Activated T-cell treated with anti-CD3 and anti-CD28 coated beads for 24 hours (primary cell): ENCODE measurements at regions not wholly inside any gene's neighbourhood (a gene's known extent, or its start where the extent isn't known, plus 50 kb on each side); places are given as distances from the start of the nearest gene placed in this dataset.
"Not testable (repeated sequence)": the region's sequence is repeated elsewhere in the genome, so short reads cannot be mapped to it uniquely, and the experiment has no call there.

ENCODE experiments used
- DNase-seq: peaks from one replicate; pipeline ENCODE4 v3.0.0-alpha.2; 2020; ENCODE audit warnings: low read depth

GRCh38 chr1:54474310-54475251 lies 68.4 kb upstream of the SSBP3 start:
- no peak for DNase-seq

- DNase-seq, result no peak
These were observed 65.4 kb upstream of the SSBP3 start for GRCh38 chr1:54471588-54471987.

DNA sequence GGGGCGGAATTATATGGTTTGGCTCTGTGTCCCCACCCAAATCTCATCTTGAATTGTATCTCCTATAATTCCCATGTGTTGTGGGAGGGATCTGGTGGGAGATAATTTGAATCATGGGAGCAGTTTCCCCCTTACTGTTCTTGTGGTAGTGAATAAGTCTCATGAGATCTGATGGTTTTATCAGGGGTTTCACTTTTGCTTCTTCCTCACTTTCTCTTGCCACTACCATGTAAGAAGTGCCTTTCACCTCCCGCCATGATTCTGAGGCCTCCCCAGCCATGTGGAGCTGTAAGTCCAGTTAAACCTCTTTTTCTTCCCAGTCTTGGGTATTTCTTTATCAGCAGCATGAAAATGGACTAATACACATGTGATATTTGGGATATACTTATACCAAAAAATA lies 63.2 kb upstream of the SSBP3 start:
- DNase-seq, result not testable (repeated sequence)

- not testable (repeated sequence) for DNase-seq
These were observed 62.3 kb upstream of the SSBP3 start for GRCh38 chr1:54468288-54469084.

DNA sequence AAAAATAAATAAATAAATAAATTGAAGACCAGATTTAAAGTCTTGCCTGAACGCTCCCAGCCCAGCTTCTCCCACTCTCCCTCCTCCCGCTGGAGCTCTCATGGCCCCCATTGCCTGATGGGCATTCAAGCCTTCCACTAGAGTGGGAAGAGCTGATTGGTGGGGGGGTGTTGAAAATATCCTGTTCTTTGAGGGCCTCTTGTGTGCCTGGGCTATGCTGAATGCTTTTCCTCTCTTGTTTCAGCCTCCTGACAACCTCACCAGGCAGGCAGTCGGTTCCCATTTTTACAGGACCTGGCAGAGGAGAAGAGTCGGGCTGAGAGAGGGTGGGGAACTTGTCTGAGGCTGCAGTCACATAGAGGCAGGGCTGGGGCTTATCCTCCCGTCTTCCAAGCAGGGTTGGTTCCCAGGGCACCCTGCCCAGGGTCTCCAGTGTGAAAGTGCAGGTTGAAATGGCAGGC lies 59.2 kb upstream of the SSBP3 start:
- DNase-seq, result no peak

- no peak for DNase-seq
These were observed 58.4 kb upstream of the SSBP3 start for GRCh38 chr1:54464477-54465146.

DNA sequence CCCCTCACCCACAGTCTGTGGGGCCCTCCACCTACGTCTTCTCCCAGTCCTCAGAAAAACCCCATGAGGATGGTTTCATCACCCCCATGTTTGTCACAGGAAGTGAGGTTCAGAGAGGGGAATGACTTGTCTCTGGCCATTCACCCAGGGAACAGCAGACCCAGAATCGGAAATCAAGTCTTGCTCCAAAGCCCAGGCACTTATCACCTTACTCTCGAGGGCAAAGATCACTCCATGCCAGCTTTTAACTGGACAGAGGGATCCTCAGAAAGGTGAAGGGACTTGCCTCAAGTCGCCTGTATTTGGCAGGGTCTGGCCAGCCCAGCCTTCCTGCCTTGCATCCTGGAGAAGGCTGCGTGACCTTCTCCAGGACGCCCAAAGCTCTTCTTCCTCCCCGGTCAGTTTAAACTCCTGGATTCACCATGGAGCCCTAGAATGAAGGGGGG lies 57.9 kb upstream of the SSBP3 start:
- no peak for DNase-seq

DNA sequence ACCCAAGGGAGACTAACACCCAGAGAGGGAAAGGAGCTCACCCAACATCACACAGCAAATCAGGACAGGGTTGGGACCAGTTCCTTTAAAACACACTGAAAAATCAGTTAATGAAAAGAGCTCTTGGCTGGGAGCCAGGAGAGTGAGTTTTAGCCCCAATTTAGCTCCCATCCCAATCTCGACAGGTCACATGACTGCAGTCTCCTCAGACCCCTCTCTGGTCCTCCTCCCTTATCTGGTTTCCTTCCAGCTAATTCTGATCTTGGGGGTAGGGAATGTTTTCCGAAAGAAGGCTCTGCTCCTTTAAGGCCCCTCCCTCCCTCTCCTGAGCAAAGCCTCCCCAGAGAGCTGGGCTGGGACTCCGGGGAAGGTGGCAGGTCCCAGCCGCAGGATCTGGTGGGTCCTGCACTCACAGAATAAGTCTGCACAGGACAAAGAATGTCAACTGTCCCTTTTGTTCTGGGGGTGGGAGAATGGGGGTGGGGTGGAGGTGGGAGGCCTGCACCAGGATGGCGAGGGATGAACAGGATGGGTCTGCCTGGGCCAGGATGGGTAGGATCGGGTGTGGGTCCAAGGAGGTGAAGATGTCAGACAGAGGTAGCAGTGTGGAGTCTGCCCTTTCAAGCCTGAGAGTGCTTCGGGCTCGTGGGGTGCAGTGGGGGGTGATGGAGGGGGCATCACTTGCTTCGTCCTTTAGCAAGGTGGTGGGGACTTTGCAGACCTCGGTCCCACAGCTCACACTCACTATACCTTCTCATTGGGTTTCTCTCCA lies 57.3 kb upstream of the SSBP3 start:
- DNase-seq, result no peak

DNA sequence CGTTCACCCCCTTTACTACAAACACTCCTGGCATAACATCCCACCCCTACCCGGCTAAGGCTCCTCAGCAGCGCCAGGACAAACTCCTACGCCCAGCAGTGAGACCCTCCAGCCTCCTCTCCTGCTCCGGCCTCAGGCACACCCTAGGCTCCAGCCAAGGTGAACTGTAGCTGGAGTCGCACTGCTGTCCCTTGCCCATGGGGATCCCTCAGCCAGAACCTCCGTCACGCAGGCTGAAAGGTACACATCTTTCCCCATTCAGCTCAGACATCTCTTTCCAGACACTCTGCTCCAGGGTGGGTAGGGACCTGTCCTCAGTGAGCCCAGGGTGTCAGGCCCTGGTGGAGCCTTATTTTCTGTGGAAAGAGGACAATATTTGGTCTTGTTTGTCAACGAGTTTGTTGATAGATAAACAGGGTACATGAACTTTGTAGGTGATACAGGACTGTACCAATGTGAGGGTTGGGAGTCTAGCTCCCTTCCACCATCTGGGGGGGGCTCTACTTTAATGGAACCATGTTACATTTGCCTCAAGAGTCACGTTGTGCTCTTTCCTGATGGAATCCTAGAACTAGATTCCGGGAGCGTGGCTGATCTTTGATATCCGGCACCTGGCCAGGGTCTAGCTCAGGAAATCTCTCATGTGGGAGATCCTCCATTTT lies 56.5 kb upstream of the SSBP3 start:
- DNase-seq, result no peak

DNA sequence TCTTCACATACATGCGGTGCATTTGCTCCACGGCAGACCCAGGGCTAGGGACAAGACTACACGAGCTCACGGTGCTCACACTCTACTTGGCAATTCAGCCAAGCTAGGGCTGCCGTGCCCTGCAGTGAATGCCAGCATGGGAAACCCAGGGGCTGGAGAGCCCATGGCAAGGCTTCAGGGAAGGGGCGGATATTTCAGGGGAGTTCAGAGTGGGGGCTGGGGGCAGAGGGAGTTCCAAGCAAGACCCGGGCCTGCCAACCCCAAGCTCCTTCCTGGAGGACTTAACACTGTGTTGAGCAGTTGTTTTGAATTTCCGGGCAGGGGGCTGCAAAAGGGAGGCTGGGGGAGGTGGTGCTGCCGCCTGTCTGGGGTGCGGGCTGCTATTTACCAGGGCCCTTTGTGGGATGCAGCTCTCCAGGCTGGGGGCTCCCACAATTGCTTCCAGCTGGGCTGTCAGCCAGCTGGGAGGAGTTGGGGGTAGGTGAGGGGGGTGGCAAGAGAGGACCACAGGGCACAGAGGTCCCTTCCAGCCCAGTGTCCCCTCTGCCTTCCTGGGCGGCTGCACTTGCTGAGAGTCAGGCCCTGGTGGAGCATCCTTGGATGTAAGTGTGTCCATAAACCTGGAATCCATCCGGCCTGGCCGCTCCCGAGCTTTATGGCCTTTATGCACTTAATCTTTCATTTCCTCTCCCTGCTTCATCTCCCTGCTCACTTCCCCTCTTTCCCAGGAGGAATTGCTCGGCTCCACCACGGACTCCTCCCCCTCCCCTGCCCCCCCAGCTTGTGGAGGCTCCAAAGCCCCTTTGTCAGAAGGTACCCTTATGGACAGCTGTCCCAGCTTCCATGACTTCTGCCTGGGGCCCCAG lies 55.8 kb upstream of the SSBP3 start:
- DNase-seq, result no peak

GRCh38 chr1:54460861-54461387 lies 54.7 kb upstream of the SSBP3 start:
- DNase-seq, result no peak

DNA sequence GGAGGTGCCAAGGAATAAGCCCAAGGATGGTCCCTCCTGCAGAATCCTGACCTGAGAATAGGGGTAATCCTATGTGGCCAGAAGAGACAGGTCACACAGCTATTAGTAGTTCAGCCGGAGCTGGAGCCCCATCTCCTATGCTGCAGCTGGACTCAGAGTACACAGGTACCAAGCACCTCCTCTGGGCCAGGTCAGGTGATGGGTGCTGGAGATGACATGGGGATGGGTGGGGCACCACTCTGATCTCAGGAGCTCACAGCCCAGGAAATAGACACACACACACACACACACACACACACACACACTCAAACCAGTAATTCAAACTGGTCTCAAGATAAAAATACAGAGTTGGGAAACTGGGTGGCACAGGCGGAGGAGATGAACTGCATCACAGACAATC lies 54.2 kb upstream of the SSBP3 start:
- DNase-seq, result no peak

GRCh38 chr1:54459726-54460191 lies 53.6 kb upstream of the SSBP3 start:
- DNase-seq, result no peak

DNA sequence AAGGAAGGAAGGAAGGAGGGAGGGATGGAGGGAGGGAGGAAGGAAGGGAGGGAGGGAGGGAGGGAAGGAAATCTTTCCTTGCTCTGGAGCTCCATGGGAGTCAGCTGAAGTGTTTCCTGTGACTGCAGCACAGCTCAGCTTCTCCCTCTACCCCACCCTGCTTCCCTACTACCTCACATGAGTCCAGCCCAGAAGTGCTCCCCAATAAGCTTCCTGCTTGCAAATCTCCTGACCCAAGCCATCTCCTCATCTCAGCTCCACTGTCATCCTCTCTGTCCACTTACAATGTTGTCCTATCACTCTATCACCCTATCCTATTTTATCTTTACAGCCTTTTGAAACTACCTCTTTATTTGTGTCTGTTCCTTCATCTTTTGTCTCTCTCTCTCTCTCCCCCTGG lies 52.9 kb upstream of the SSBP3 start:
- DNase-seq, result no peak

DNA sequence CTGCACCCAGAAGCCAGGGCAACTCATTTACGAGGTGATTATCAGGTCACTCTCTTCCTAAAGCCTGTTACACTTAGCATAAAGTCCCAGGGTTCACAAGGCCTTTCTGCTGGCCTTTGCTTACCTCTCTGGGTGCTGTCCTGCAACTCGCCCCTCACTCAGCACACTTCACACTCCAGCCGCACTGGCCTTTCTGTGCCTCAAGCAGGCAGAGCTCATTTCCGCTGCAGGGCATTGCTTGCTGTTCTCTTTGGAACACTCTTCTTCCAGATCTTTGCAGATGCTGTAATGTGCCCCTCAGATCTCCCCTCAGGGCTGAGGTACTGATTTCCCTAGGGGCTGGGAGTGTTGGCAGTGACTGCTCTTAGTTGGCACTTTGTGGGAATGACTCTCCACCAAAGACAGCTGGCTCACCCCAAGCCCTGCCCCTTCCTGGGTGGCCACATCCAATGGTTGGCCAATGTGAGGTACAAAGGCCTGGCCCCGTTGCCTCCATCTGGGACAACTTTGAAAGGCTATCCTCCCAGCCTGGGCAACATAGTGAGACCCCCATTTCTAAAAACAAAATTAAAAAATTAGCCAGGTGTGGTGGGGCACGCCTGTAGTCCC lies 50.8 kb upstream of the SSBP3 start:
- DNase-seq, result no peak

GRCh38 chr1:54456361-54456760 lies 50.2 kb upstream of the SSBP3 start:
- DNase-seq, result no peak
